HuH-7.5 (cell line): ENCODE measurements at regions not wholly inside any gene's neighbourhood (a gene's known extent, or its start where the extent isn't known, plus 50 kb on each side); places are given as distances from the start of the nearest gene placed in this dataset.

Experiments
- DNase-seq: peaks from one replicate; pipeline ENCODE4 v3.0.0; 2011; ENCODE audit warnings: low spot score

DNA sequence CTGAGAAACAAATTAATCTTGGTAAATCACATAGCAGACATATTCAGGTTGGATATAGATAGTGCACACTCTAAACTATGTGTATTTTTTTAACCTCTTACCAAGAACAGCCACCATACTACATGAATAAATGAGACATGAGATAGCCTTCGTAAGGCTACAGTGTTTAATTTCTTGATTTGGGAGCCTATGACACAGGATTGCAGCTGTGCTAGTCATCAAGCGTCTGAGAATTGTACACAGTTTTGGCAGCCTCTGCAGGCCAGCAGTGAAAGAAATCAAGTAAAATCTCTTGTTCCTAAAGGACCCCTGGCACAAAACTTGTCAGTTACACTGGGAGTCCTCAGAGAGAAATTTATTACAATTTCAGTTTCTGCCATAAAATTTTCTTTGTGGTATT lies 236.1 kb downstream of the C12orf50 start:
- DNase-seq: no peak

GRCh38 chr12:87784350-87784749 lies 244.9 kb downstream of the C12orf50 start:
- no peak for DNase-seq

DNA sequence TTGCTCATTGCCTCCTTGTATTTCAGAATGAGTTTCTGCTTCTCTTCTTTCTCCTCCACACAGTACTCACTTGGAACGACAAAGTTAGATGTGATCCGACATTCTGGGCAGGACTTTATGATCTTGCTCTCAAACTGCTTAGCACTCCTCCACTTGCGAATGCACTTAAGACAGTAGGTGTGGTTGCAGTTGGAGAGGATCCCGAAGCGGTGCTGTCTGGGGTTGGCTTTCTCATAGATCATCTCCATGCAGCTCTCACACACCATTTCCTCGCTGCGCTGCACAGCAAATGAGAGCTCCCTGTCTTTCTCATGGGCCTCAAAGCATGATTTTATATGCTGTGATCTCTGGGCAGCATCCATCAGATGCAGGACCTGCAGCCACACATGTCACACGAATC lies 245.7 kb downstream of the C12orf50 start:
- no peak for DNase-seq

- no peak for DNase-seq
Measured at GRCh38 chr12:87782838-87783237, 246.4 kb downstream of the C12orf50 start.

- DNase-seq: no peak
Measured at GRCh38 chr12:87779858-87780498, 249.2 kb downstream of the C12orf50 start.

GRCh38 chr12:87779016-87779415 lies 250.2 kb downstream of the C12orf50 start:
- no peak for DNase-seq

GRCh38 chr12:87778065-87778464 lies 251.1 kb downstream of the C12orf50 start:
- no peak for DNase-seq

GRCh38 chr12:87775784-87776183 lies 253.4 kb downstream of the C12orf50 start:
- no peak for DNase-seq

DNA sequence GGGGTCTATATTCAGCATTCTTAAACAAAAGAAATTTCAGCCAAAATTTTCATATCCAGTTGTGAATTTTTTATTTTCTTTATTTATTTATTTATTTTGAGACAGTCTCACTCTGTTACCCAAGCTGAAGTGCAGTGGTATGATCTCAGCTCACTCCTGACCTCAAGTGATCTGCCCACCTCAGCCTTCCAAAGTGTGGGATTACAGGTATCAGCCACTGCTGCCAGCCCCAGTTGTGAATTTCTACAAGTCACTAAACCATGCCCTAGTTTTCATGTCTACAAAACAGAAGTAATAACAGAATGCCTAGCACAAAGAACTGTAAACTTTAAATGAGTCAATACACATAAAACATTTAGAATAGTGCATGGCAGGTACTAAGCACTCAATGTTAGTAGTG lies 254.2 kb downstream of the C12orf50 start:
- no peak for DNase-seq

GRCh38 chr12:87772401-87772800 lies 256.8 kb downstream of the C12orf50 start:
- no peak for DNase-seq

DNA sequence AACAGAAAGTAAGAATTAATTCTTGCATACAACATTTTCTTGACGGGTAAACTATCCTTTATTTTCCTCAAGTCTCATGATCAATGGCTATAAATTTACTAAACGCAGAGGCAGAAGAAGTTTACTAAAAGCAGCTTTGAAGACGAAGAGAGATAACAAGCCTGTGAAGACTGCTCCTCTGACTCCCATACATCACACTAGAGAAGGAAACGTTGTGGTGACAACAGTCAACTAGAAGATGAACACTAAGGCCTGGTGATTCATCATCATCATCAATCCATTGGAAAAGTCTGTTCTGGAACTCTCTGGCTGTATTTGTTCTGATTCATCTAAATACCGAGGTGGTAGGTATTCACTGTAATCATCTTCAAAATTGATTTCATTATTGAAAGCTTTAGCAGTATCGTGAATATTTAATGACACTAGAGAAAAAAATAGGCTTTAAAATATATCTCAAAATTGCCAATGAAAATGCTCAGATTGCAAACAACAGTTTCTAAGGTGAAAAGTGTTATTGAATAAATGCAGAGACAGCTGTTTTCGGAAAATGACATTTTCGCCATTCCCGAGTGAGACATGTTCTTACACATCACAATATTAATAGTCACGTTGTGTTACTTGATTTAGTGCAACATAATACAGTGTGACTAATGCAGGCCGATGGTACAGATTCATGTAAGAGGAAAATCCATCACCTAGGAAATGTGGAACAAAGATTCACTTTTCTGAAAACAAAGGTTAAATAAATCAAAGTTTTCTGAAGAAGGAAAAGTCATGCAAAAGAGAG lies 260.5 kb downstream of the C12orf50 start:
- no peak for DNase-seq

DNA sequence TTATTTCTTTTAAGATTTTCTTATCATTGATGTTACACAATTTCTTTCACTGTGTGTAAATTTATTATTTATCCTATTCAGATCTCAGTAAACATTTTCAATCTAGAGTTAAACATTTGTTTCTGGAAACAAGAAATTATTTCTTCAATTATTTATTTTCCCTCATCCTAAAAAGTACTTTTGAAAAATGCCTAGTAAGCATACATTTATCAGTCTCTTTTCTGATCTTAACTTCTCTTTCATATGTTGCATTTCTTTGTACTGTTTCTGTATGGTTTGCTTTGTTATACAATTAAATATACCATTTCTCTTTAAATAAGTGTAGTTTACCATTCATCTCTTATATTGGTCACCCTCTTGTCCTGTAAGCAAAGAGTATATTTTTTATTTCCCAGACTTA lies 263.2 kb downstream of the C12orf50 start:
- no peak for DNase-seq

DNA sequence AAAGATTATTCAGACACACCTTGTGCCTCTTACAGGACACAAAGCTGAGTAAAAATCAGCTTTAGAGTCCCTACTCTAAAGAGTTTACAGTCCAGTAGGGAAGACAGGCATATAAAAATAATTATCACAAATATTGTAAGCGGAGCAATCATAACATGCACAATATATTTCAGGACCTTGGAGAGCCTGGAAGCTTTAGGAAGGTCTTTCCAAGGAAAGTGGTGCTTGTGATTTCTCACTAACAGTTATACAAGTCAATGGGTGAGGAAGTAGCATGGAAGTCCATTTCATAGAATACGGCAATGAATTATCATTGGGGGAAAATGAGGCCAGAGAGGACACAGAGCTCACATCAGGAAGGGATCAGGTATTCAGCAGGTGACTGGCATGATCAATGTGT lies 268.3 kb downstream of the C12orf50 start:
- no peak for DNase-seq

DNA sequence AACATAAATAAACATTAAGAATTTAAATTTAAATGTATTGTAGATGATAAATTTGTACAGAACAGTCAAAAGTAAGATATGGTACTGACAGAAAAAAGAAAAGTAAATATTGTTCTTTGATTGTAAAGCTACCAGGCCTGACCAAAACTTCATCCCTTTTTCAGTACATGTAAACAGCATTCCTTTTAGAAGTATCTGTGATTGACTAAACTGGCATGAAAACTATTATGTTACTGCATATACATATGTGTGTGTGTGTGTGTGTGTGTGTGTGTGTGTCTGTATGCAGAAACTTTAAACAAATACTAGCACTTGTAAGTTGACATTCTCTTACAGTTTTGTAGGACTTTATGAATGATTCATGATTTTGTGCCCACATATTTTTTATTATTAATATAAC lies 270.9 kb downstream of the C12orf50 start:
- no peak for DNase-seq

- no peak for DNase-seq
Measured at GRCh38 chr12:87756721-87757120, 272.5 kb downstream of the C12orf50 start.

DNA sequence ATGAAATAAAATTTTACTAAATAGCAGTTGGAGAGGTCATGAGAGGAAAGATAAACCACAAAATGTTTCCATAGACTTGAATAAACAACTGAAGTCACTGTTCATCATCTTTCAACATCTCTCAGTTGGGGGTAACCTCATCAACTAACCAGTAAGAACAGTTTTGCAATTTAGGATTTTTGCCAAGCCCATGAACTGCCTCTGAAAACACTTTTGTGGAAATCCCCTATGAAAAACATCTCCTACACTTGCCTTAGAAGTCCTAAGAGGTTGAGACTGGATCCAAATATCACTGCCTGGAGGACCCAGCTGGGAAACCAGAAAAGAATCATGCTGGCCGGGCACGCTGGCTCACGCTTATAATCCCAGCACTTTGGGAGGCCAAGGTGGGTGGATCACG lies 273.1 kb downstream of the C12orf50 start:
- peak; percentile 9 for DNase-seq

- peak; percentile 1 for DNase-seq
Measured at GRCh38 chr12:87728931-87729593, 300.1 kb downstream of the C12orf50 start.

GRCh38 chr12:87720967-87721366 lies 308.2 kb downstream of the C12orf50 start:
- DNase-seq: no peak

DNA sequence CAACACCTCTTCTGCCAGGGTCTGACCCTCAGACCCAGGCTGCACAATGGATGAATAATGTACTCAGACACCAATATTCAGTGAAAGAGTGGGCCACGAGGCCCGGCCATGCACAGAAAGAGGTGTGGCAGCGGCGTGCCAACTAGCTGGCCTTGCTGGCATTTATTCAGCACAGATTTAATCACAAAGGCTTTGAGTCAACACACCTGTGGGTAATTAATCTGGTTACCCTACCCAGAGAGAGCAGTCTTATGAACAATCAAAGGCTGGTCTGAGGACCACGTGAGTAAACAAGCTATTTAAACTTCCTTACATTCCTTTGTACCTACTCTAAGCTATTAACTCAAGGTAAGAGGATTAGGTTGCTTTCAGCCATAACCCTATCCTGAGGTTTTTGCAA lies 324.8 kb downstream of the C12orf50 start:
- DNase-seq: no peak

DNA sequence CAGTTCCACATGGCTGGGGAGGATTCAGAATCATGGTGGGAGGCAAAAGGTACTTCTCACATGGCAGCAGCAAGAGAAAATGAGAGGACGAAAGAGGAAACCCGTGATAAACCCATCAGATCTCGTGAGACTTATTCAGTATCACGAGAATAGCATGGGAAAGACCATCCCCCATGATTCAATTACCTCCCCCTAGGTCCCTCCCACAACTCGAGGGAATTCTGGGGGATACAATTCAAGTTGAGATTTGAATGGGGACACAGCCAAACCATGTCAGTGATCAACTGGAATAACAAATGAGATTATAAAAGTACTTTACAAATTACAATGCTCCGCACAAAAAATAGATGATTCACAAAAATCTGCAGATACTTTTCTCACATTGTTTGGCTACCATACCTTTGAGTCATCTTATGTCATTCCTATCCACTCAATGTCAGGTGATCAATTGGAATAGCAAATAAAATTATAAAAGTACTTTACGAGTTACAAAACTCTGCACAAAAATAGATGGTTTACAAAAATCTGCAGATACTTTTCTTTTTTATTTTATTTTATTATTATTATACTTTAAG lies 338.9 kb downstream of the C12orf50 start:
- no peak for DNase-seq

DNA sequence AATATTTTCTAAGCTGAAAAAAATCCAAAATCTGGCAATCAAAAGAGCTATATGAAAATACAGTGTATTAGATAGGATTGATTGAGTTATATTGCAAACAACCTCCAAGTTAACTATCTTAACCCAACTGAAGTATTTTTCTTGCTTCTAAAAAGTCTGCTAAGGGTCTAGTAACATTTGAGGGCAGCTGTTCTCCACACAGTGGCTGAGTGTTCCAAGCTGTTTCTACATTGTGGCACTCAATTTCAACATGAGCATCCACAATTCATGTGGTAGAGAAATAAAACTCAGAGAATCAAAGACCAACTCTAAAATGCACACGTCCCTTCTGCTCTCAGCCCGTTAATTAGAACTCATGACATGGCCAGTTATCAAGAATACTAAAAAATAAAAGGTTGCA lies 340.0 kb downstream of the C12orf50 start:
- DNase-seq: no peak

GRCh38 chr12:87687362-87687761 lies 341.8 kb downstream of the C12orf50 start:
- no peak for DNase-seq

GRCh38 chr12:87685696-87686095 lies 343.5 kb downstream of the C12orf50 start:
- no peak for DNase-seq
